D721Med (cell line): ENCODE measurements at regions not wholly inside any gene's neighbourhood (a gene's known extent, or its start where the extent isn't known, plus 50 kb on each side); places are given as distances from the start of the nearest gene placed in this dataset.

Experiments
- DNase-seq: peaks from one replicate; pipeline ENCODE4 v3.0.0; 2011; ENCODE audit warnings: low spot score; ENCODE audit not compliant: insufficient read length
- FAIRE-seq: peaks from 2 replicates; lab custom pipeline; 2011; peaks lifted over from hg19 to GRCh38; lab: Jason Lieb, UNC
- CTCF ChIP-seq: IDR thresholded peaks from 2 replicates; pipeline ENCODE4 v1.5.1; 2012; ENCODE audit warnings: mild to moderate bottlenecking, control low read depth; ENCODE audit not compliant: insufficient read depth; ENCODE audit errors: missing control alignments

- DNase-seq (no peak), FAIRE-seq (no peak)
- TF ChIP-seq CTCF = no peak
These were observed 178.5 kb upstream of the GOT2 start for GRCh38 chr16:58912571-58912970.

DNA sequence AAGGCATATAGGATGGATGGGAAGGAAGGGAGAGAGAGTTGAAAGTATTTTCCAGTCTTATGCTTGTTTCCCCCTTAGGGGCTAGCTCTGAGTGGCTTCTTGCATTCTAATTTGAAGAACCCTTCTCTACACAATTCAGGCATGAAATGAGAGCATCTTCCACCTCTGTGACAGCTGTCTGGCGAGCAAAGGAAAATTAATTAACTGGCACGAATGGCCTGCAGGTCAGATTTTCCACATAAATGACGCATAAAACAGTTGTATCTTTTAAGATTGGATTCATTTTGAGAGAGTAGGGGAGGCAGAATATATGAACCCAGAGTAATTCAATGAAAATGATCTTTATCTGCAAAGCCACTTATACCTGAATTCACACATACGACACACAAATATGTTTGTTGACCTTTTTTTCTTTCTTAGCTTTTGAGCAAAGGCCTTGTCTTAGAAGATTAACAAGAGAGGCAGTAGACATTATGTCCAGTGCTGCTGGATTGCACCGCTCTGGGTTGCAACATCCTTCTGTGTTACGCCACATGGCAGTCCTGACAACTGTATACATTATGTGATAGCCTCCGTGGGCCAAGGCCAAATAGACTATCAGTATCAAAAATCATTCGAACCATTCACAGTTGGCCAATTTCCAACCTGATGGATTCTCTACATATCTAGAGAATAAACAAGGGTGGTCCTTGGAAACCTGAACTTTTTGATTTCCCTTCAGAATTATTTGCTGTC lies 173.0 kb upstream of the GOT2 start:
- DNase-seq (no peak), FAIRE-seq (no peak)
- TF ChIP-seq CTCF = no peak

DNA sequence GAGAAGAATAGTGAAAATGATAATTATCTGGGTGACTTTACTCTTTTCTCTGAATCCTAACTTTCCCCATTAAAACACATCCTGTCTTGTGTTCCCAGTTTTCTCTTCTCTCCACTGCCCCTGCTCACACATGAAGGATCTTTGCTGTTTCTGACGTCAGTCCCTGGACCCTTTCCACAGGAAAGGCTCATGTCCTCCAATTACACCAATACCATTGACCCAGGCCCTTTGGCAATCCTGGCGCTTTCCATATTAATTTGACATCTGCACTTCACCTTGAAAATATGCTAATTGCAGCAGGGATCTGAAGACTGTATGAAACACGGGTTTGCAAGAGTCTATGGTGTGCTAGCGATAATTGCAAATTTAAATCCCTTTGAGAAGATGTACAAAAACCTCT lies 170.2 kb upstream of the GOT2 start:
- FAIRE-seq (no peak), DNase-seq (no peak)
- no peak for TF ChIP-seq CTCF

DNA sequence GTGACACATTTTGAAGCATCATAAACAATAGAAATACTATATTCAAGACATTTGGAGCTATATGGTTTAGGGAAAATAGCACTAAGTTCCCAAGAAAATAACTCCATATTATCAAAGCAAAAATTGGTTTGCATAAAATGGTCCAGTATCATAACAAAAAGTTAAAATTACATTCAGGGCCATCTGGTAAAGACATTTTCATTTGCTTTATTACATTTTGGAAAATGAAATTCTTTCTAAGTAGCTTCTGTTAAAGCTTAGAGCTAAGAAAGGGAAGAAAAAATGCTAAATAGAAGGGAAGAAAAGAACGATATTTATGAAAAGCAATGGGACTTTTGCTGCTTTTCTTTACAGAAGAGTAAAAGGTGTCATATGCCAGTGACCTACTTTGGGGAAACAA lies 155.4 kb upstream of the GOT2 start:
- TF ChIP-seq CTCF = no peak
- DNase-seq (no peak), FAIRE-seq (no peak)

DNA sequence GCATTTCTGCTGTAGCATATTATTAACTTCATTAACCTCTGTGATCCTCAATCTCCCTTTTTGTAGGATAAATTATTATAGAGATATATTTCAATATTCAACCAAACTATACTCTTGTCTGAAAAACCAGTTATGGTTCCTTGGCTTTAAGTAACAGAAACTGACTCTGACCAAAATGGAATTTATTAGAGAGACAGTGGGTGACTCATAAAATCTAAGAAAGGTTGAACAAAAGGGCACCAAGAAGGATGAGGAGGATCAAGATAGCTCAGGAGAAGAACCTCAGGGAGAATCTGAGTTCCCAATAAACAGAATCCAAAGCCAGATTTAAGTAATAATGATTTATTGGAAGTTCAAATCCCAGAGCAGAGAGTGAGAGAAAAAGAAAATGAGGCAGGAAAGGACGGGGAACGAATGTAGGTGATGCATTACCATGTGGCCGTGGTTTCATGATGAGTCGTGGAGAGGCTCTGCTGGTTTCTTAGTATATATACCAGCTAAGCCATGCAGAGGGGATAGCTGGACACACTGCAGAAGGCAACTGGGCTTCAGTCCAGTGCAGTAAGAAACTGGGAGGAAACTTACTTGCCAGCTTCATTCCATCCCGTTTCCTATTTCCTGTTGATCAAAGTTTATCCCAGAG lies 151.5 kb upstream of the GOT2 start:
- TF ChIP-seq CTCF = no peak
- FAIRE-seq (no peak), DNase-seq (no peak)

DNA sequence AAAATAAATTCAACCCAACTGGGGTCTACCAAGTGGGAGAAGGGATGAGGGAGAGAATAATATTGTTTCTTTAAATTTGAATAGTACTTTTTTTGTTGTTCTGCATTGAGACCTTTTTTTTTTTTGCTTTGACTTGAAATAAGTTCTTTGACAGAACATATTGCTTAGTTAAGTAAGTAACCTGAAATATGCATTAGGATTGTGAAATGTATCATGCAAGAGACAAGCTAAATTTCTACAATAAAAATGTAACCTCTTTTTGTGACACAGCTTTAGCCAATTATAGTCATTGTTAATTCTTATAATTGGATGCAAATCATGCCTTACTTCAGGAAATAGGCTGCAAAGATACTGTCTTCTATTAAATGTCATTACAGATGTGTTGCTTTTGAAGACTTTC lies 150.0 kb upstream of the GOT2 start:
- FAIRE-seq = no peak
- TF ChIP-seq CTCF = no peak
- no peak for DNase-seq

DNA sequence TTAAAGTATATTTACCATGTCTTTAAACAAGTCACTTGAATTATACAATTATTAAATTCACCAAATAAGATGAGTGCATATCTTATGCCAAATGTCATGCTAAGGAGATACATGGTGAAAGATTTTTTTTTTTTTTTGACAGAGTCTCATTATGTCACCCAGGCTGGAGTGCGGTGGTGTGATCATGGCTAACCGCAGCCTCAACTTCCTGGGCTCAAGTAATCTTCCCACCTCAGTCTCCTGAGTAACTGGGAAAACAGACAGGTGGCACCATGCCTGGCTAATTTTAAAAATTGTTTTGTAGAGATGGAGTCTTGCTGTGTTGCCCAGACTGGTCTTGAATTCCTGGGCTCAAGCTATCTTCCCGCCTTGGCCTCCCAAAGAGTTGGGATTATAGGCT lies 149.0 kb upstream of the GOT2 start:
- DNase-seq = no peak
- TF ChIP-seq CTCF = no peak
- no peak for FAIRE-seq
